ENCODE measurements at regions not wholly inside any gene's neighbourhood (a gene's known extent, or its start where the extent isn't known, plus 50 kb on each side); places are given as distances from the start of the nearest gene placed in this dataset.
A peak's percentile ranks its signal among the peaks of the same experiment; 100 is the strongest.

DNA sequence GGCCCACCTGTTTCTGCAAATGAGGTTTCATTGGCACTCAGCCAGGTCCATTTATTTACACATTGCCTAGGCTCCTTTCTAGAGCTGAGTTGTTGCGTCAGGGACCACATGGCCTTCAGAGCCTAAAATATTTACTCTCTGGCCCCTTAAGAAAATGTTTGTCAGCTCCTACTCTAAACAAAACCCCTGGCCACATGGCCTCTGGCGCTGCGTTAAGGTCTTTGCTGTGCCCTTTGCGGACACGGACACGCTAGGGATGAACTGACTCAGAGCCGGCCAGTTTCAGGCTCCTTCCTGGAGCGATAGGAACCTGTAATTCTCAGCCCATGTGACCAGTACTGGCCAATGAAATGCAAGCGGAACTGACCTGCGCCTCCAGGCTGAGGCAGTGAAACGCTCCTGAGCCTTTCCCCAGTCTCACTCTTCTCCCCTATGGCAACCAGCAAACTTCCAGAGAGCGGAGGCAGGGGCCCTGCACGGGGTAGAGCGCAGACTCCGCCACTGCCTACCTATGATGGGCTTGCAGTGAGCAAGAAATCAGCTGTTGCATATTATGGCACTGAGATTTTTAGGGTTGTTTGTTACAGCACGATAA, 160.3 kb downstream of the ETS2 start:
- DNase-seq = peak; percentile 61 to 76 (median 65)
- H3K36me3 ChIP-seq (ENCODE audit: control insufficient read depth in 4 of 4, insufficient read depth in 4 of 4, low read length in 4 of 4) = no peaks in the 10 kb centered on the region
- no peaks in the 10 kb centered on the region for H3K9me3 ChIP-seq (ENCODE audit: control insufficient read depth in 4 of 4, insufficient read depth in 3 of 4, low read length in 3 of 4)
- TF ChIP-seq, protein P1, sequence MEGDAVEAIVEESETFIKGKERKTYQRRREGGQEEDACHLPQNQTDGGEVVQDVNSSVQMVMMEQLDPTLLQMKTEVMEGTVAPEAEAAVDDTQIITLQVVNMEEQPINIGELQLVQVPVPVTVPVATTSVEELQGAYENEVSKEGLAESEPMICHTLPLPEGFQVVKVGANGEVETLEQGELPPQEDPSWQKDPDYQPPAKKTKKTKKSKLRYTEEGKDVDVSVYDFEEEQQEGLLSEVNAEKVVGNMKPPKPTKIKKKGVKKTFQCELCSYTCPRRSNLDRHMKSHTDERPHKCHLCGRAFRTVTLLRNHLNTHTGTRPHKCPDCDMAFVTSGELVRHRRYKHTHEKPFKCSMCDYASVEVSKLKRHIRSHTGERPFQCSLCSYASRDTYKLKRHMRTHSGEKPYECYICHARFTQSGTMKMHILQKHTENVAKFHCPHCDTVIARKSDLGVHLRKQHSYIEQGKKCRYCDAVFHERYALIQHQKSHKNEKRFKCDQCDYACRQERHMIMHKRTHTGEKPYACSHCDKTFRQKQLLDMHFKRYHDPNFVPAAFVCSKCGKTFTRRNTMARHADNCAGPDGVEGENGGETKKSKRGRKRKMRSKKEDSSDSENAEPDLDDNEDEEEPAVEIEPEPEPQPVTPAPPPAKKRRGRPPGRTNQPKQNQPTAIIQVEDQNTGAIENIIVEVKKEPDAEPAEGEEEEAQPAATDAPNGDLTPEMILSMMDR (IDR thresholded peaks at IDR 0.05; ENCODE audit: control extremely low read depth, extremely low read depth) = no peak
- H3K4me3 ChIP-seq = no peak overlapping the region
- WGBS, 2 donors = 65 to 80% methylated on average over 16 of the region's 16 CpGs
- peak overlapping the region in 1 of 2 donors; percentile 71 for H3K27ac ChIP-seq (ENCODE audit: low read depth in 1 of 2, low read length in 1 of 2)
- no peaks in the 10 kb centered on the region for H3K27me3 ChIP-seq (ENCODE audit: control insufficient read depth in 3 of 3, insufficient read depth in 3 of 3, low read length in 2 of 3)
- no peak overlapping the region for H3K9ac ChIP-seq (ENCODE audit: insufficient read depth in 1 of 2, low read length in 2 of 2)
- ATAC-seq (ENCODE audit: insufficient read depth, low FRiP score) = peak; percentile 80
- peaks cover 0 to 10% (median 0%) of the 10 kb centered on the region in 5 donors for H3K4me1 ChIP-seq (ENCODE audit: control insufficient read depth in 5 of 5, insufficient read depth in 5 of 5, low read length in 5 of 5)

DNA sequence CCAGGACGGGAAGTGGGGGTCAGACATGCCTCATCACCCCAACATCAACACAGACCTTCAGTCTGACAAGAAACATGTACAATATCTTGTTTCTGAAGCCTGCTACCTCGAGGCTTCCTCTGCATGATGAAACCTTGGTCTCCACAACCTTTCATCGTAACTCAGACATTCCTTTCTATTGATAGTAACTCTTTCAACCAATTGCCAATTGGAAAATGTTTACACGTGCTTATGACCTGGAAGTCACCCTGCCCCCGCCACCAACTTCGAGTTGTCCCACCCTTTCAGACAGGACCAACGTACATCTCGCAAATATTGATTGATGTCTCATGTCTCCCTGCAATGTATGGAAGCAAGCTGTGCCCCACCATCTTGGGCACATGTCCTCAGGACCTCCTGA, 159.5 kb downstream of the ETS2 start:
- no peaks in the 10 kb centered on the region for H3K36me3 ChIP-seq (ENCODE audit: control insufficient read depth in 4 of 4, insufficient read depth in 4 of 4, low read length in 4 of 4)
- 67 to 69% methylated on average over 8 of the region's 8 CpGs for WGBS, 2 donors
- no peak for ATAC-seq (ENCODE audit: insufficient read depth, low FRiP score)
- DNase-seq = no peak
- peak overlapping the region in 1 of 2 donors; percentile 26 for H3K27ac ChIP-seq (ENCODE audit: low read depth in 1 of 2, low read length in 1 of 2)
- no peak overlapping the region for H3K4me3 ChIP-seq
- no peaks in the 10 kb centered on the region for H3K9me3 ChIP-seq (ENCODE audit: control insufficient read depth in 4 of 4, insufficient read depth in 3 of 4, low read length in 3 of 4)
- TF ChIP-seq, protein P1 (IDR thresholded peaks at IDR 0.05; ENCODE audit: control extremely low read depth, extremely low read depth) = no peak
- no peak overlapping the region for H3K9ac ChIP-seq (ENCODE audit: insufficient read depth in 1 of 2, low read length in 2 of 2)
- H3K27me3 ChIP-seq (ENCODE audit: control insufficient read depth in 3 of 3, insufficient read depth in 3 of 3, low read length in 2 of 3) = no peaks in the 10 kb centered on the region
- H3K4me1 ChIP-seq (ENCODE audit: control insufficient read depth in 5 of 5, insufficient read depth in 5 of 5, low read length in 5 of 5) = peaks cover 0 to 10% (median 0%) of the 10 kb centered on the region in 5 donors

DNA sequence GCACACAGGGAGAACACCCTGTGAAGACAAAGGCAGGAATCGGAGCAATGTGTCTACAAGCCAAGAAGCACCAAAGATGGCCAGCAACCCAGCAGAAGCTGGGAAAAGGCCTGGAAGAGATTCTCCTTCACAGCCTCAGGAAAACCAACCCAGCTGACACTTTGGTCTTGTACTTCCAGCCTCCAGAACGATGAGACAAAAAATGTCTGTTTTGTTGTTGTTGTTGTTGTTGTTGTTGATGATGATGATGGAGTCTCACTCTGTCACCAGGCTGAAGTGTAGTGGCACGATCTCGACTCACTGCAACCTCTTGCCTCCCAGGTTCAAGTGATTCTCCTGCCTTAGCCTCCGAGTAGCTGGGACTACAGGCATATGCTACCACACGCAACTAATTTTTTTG, 157.3 kb downstream of the ETS2 start:
- TF ChIP-seq, protein P1 (IDR thresholded peaks at IDR 0.05; ENCODE audit: control extremely low read depth, extremely low read depth) = no peak
- Histone ChIP-seq H3K4me3 (no peak overlapping the region), H3K9ac (ENCODE audit: insufficient read depth in 1 of 2, low read length in 2 of 2) (no peak overlapping the region), H3K4me1 (ENCODE audit: control insufficient read depth in 5 of 5, insufficient read depth in 5 of 5, low read length in 5 of 5) (peaks cover 0 to 29% (median 8%) of the 10 kb centered on the region in 5 donors), H3K36me3 (ENCODE audit: control insufficient read depth in 4 of 4, insufficient read depth in 4 of 4, low read length in 4 of 4) (no peaks in the 10 kb centered on the region), H3K27ac (ENCODE audit: low read depth in 1 of 2, low read length in 1 of 2) (no peak overlapping the region), H3K9me3 (ENCODE audit: control insufficient read depth in 4 of 4, insufficient read depth in 3 of 4, low read length in 3 of 4) (no peaks in the 10 kb centered on the region), H3K27me3 (ENCODE audit: control insufficient read depth in 3 of 3, insufficient read depth in 3 of 3, low read length in 2 of 3) (no peaks in the 10 kb centered on the region)
- ATAC-seq (ENCODE audit: insufficient read depth, low FRiP score) (no peak), DNase-seq (no peak)
- 81 to 91% methylated on average over 6 of the region's 6 CpGs for WGBS, 2 donors

GRCh38 chr21:38960251-38960650, 154.5 kb downstream of the ETS2 start:
- peaks cover 0 to 40% (median 13%) of the 10 kb centered on the region in 5 donors for H3K4me1 ChIP-seq (ENCODE audit: control insufficient read depth in 5 of 5, insufficient read depth in 5 of 5, low read length in 5 of 5)
- H3K36me3 ChIP-seq (ENCODE audit: control insufficient read depth in 4 of 4, insufficient read depth in 4 of 4, low read length in 4 of 4) = no peaks in the 10 kb centered on the region
- 94 to 96% methylated on average over 2 of the region's 2 CpGs for WGBS, 2 donors
- no peaks in the 10 kb centered on the region for H3K9me3 ChIP-seq (ENCODE audit: control insufficient read depth in 4 of 4, insufficient read depth in 3 of 4, low read length in 3 of 4)
- TF ChIP-seq, protein P1 (IDR thresholded peaks at IDR 0.05; ENCODE audit: control extremely low read depth, extremely low read depth) = no peak
- no peaks in the 10 kb centered on the region for H3K27me3 ChIP-seq (ENCODE audit: control insufficient read depth in 3 of 3, insufficient read depth in 3 of 3, low read length in 2 of 3)
- no peak overlapping the region for H3K27ac ChIP-seq (ENCODE audit: low read depth in 1 of 2, low read length in 1 of 2)
- H3K4me3 ChIP-seq = no peak overlapping the region
- ATAC-seq (ENCODE audit: insufficient read depth, low FRiP score) (no peak), DNase-seq (no peak)
- H3K9ac ChIP-seq (ENCODE audit: insufficient read depth in 1 of 2, low read length in 2 of 2) = no peak overlapping the region

All from lung (tissue), 11 donors.